ENCODE measurements at regions not wholly inside any gene's neighbourhood (a gene's known extent, or its start where the extent isn't known, plus 50 kb on each side); places are given as distances from the start of the nearest gene placed in this dataset.
"Not testable (repeated sequence)": the region's sequence is repeated elsewhere in the genome, so short reads cannot be mapped to it uniquely, and the experiment has no call there.

DNA sequence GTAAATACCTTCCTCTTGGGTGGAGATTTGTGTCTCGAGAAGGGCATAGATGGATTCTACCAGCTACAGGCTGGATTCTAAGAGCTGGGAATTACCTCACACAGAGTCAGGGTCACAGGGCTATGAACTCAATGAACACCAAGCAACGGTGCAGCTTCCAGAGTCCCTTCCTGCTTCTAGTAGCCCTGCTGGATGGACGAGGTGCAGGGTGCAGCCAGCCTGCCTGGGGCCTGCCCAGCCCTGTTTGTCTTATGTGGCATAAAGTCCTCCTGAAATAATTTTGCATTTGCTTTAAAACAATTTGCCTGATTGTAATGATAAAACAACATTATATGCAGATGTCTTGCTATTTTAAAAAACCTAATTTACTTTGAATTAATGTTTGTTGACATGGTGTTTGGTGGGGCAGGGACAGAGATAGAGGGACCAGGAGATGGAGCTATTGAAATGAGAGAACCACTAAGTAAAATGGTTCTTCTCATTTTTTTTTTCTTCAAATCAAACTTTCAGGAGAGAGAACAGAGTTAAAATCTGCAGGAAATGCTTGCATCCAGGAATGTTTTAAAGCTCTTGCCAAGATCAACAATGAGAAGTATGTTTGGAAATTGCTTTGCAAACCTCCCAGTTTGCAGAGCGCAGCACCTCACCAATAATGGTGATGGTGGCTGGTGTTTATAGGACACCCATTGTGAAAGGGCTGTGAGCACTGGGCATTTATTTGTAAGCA lies 305.4 kb upstream of the PODXL start:
- DNase-seq (ENCODE audit: low read depth, low spot score): peak; percentile 43

- DNase-seq (ENCODE audit: low read depth, low spot score): peak; percentile 36
Observed at GRCh38 chr7:131859147-131859821, 302.9 kb upstream of the PODXL start.

DNA sequence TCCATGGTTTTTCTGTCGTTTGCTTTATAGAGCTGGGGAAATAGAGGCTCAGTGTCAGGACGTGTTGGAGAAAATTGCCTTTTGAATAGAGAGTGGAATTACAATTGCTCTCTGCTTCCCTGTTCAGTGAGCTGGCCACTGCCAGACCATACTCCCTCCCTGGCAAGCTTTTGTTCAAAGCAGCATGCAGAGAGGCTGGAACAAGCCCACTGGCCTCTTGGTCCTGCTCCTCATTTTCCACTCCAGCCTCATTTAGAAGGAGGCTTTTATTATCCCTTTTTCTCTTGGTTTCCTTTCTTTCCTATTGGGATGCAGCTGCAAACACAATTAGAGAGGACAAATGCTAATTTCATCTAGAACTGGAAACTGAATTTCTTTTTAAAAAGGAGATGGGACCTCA lies 302.2 kb upstream of the PODXL start:
- DNase-seq (ENCODE audit: low read depth, low spot score): no peak

- DNase-seq (ENCODE audit: low read depth, low spot score): no peak
Observed at GRCh38 chr7:131849472-131849871, 293.0 kb upstream of the PODXL start.

GRCh38 chr7:131848033-131848432 lies 291.6 kb upstream of the PODXL start:
- DNase-seq (ENCODE audit: low read depth, low spot score): no peak

DNA sequence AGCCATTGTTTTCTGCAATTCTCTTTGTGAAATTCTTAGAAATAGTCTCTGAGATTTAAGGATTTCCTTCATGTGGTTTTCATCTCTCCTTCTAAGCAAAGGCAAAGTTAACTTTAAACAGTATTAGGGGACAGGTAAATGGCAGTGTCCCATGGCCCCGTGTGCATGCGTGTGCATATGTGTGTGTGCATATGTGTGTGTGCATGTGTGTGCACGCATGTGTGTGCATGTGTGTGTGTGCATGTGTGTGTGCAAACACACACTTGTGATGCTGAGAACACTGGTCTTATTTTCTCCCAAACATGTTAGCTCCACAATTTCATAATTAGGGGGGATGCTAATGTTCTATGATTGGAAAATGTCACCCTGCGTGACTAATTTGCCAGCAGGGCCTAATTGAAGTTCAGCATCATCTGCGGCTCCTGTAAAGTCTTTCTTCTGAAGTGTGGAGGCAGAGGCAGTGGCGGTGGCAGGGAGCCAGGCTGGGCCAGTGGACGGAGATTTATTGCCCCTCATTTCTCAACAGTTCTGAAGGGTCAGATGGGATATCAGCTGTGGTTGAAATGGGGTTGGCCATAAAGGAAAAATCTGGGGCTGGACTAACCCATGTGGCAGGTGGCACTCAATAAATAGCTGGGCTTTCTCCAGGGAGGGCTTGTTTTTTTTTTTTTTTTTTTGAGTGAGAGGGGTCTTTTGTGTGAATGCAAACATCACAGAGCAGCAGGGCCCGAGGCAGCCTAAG lies 289.3 kb upstream of the PODXL start:
- no peak for DNase-seq (ENCODE audit: low read depth, low spot score)

DNA sequence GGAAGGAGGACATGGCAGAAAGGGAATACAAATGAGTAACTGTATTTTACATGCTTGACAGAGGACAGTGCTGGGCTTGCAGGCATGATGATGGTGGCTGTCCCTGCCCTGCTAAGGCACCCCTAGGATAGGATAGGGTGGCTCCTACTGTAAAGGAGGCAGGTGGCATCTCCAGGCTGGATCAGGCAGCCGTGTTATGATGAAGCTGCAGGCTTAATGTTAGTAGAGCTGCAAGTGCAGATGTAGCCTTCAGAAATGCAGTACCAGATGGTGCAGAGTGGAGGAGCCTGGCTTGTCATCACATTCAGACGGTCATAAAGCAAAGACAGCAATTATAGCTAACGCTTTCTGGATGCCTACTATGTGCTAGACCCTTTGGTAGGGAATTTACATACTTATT lies 287.9 kb upstream of the PODXL start:
- no peak for DNase-seq (ENCODE audit: low read depth, low spot score)

DNA sequence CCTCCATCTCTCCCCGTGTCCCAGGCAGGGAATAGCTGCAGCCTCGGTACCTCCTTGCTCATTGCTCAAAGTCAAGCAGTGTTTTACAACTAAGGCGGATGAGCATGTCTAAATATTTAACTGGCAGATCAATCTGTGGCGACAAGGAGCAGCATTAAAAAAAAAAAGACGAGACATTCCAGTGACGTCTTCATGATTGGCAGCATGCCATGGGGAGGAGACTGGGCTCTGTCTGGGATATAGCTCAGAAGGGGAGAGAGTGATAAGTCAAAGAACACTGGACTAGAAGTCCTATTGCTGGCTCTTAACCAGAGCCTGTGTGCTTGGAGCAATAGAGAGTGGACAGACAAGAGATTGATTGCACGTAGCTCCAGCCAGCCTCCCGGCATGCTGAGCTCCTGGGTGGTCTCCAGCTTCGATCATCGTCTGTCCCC lies 287.5 kb upstream of the PODXL start:
- no peak for DNase-seq (ENCODE audit: low read depth, low spot score)

GRCh38 chr7:131839967-131840690 lies 283.7 kb upstream of the PODXL start:
- DNase-seq (ENCODE audit: low read depth, low spot score): no peak

DNA sequence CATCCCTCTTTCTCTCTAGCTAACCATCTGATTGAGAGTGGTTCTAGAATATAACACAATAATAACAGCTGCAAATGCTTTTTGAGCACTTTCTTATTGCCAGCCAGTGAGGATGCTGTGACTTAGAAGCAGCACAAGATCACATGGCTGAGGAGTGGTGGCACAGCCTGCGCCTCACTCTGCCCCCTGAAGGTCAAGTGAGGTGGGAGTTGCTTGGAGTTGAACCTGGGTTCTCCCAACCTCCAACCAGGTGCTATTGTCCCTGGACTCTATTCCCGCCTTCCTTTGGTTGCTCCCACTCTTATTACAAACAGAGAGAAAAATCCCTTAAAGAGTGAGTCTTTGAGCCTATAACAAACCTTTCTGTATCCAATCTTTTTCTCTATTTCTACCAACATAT lies 280.3 kb upstream of the PODXL start:
- DNase-seq (ENCODE audit: low read depth, low spot score): no peak

DNA sequence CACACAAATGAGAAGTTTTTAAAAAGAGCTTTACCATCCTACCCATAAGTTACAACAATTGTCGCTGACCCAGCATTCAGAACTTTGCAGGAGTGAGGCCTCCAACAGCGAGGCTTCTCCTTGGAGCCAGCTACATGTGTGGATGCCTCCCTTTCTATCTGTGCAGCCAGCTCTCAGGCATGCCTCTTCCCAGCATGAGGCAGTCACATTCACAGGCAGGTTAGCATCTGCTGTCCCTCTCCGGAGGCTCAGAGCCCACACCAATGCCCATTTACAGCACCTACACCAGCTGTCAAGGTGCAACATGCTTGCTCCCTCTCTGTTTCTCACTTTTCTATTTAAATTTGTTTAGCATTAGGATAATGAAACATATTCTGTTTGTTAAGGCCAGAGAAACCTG lies 278.7 kb upstream of the PODXL start:
- no peak for DNase-seq (ENCODE audit: low read depth, low spot score)

GRCh38 chr7:131830681-131831080 lies 274.3 kb upstream of the PODXL start:
- DNase-seq (ENCODE audit: low read depth, low spot score): no peak

DNA sequence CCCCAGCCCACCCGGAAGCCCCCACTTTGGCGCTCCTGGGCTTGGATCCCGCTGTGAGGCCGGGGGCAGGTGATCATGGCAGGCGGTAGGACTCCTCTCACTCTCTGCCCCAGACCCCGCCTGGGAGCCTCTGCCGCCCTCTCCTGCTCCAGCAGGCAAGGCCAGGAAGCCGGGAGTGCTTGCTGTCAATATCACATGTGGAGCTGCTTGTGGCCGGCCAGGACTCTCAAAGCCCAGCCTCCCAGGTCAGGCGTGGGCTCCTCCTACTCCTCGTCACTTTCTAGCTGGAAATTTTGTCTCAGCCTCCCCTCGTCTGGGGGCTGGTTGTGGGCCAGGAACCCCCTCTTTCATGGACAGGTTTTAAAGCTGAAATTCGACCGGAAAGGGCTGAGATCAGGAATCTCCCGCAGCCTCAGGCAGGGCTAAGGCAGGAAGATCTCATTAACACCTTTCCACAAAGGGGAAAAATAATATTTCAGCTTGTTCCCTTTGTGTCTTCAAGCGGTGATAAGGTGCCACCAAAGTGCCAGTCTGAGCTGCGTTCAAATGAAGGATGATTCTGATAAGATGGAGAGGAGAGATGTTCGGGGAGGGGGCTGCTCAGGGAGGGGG lies 273.6 kb upstream of the PODXL start:
- no peak for DNase-seq (ENCODE audit: low read depth, low spot score)

GRCh38 chr7:131827421-131827820 lies 271.0 kb upstream of the PODXL start:
- no peak for DNase-seq (ENCODE audit: low read depth, low spot score)

- DNase-seq (ENCODE audit: low read depth, low spot score): no peak
Observed at GRCh38 chr7:131826960-131827359, 270.5 kb upstream of the PODXL start.

GRCh38 chr7:131823961-131824440 lies 267.6 kb upstream of the PODXL start:
- DNase-seq (ENCODE audit: low read depth, low spot score): not testable (repeated sequence)

DNA sequence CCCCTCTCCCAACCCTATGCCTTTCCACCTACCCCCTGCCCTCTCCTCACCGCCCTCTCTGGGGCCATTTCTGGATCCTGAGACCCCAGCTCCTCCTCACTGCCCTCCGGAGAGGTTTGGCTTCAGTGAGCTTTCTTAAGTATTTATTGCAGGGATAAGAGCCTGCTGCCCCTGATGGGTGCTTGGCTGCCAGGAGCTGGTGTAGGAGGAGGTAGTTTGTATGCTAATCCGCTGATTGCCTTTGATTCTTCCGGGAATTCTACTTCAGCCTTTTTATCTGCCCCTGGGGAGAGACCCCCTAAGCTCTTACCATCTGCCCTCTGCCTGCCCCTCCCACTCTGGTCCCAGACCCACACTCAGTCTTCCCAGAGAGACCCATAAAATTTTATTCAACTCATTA lies 263.5 kb upstream of the PODXL start:
- no peak for DNase-seq (ENCODE audit: low read depth, low spot score)

DNA sequence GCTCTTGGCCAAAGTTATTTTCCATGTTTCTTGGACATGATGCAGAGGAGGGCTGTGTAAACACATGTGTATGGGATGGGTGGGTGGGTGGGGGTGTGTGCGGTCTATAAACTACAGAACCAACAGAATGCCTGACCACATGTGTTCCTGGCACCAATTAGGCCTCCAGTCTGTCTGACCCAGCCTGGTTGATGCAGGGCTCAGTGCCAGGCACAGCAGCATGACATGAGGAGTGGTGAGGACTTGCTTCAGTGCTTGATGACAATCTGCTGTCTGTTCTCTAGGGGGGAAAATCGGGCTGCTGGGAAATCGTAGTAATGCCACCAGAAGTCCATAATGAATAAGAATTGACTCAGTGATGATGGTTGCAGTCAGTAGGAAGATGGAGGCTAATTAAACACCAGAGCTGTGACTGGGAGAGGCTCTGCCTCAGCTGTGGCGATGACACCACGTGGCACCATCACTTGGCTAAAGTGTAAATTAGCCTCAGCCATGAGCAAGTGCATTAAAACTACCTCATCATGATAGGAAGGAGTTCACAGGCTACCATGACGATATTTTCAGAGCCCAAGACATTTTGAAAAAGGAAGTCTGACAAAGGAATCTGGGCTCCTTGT lies 260.1 kb upstream of the PODXL start:
- DNase-seq (ENCODE audit: low read depth, low spot score): no peak

DNA sequence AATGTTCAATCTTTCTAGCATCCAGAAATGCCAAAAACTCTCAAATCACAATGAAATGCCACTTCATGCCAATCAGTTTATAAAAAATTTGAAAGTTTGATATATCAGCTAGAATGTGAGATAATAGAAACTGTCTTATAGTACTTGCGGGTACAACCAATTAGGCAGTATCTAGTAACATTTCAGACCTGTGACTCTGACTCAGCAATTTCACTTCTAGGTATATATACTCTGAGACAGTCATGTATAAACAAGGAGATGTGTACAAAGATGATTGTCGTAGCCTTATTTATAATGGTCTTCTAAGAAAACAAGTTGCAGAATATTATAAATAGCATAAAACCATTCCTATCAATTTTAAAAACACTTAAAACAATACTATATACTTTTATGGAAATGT lies 252.3 kb upstream of the PODXL start:
- DNase-seq (ENCODE audit: low read depth, low spot score): no peak

DNA sequence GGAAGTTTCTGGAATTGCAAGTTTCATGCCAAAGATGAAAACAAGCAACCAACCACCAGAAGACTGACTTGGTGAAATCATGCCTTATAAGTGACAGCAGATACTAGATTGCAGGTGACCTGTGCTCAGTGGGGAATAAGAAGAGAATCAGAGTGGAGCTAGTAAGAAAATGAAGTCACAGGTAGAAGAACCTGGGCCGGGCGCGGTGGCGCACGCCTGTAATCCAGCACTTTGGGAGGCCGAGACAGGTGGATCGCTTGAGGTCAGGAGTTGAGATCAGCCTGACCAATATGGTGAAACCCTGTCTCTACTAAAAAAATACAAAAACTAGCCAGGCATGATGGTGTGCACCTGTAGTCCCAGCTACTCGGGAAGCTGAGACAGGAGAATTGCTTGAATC lies 251.7 kb upstream of the PODXL start:
- not testable (repeated sequence) for DNase-seq (ENCODE audit: low read depth, low spot score)

- DNase-seq (ENCODE audit: low read depth, low spot score): no peak
Observed at GRCh38 chr7:131803816-131804215, 247.4 kb upstream of the PODXL start.

Measured in pulmonary artery endothelial cell (primary cell).